GM23338 (cell line): ENCODE measurements at regions not wholly inside any gene's neighbourhood (a gene's known extent, or its start where the extent isn't known, plus 50 kb on each side); places are given as distances from the start of the nearest gene placed in this dataset.

Experiments used
- ATAC-seq: fragments of 200-7000 bp; cut with Tn5 transposase; 3 replicates; pipeline ENCODE4 v1.9.1; 2020
- DNase-seq: peaks from one replicate; pipeline ENCODE4 v3.0.0-alpha.2; 2015; ENCODE audit warnings: low spot score
- H2AFZ ChIP-seq: fragments of 200-600 bp; sonication (generic); 2 replicates; pipeline ENCODE4 v1.8.0; 2016; ENCODE audit warnings: antibody characterized with exemption, mild to moderate bottlenecking, moderate library complexity
- H3F3A ChIP-seq: fragments of 200-600 bp; sonication (generic); replicated peaks from 2 replicates; pipeline ENCODE4 v1.8.0; 2017; ENCODE audit warnings: antibody characterized with exemption, mixed run types, low read depth
- H3K27ac ChIP-seq: fragments of 200-600 bp; sonication (generic); 2 replicates; pipeline ENCODE4 v1.6.1; 2016; ENCODE audit warnings: low read depth
- H3K27me3 ChIP-seq: fragments of 200-600 bp; sonication (generic); 2 replicates; pipeline ENCODE4 v1.8.0; 2016; ENCODE audit warnings: mild to moderate bottlenecking, mixed run types, moderate library complexity; ENCODE audit not compliant: insufficient read depth
- H3K36me3 ChIP-seq: fragments of 200-600 bp; sonication (generic); 2 replicates; pipeline ENCODE4 v1.8.0; 2016; ENCODE audit warnings: mild to moderate bottlenecking; ENCODE audit not compliant: insufficient read depth
- H3K4me1 ChIP-seq: fragments of 200-600 bp; sonication (generic); 2 replicates; pipeline ENCODE4 v1.8.0; 2016; ENCODE audit warnings: mild to moderate bottlenecking, moderate library complexity; ENCODE audit not compliant: insufficient read depth
- H3K4me2 ChIP-seq: fragments of 200-600 bp; sonication (generic); 2 replicates; pipeline ENCODE4 v1.7.1; 2017; ENCODE audit warnings: mixed run types
- H3K4me3 ChIP-seq: fragments of 200-600 bp; sonication (generic); 2 replicates; pipeline ENCODE4 v1.6.1; 2016; ENCODE audit warnings: mixed run types
- H3K79me2 ChIP-seq: fragments of 200-600 bp; sonication (generic); replicated peaks from 2 replicates; pipeline ENCODE4 v1.8.0; 2017; ENCODE audit warnings: mild to moderate bottlenecking; ENCODE audit not compliant: insufficient read depth
- H3K9me2 ChIP-seq: fragments of 200-600 bp; sonication (generic); 2 replicates; pipeline ENCODE4 v1.8.0; 2017; ENCODE audit not compliant: insufficient read depth
- H4K20me1 ChIP-seq: fragments of 200-600 bp; sonication (generic); replicated peaks from 2 replicates; pipeline ENCODE4 v1.8.0; 2017; ENCODE audit warnings: mild to moderate bottlenecking; ENCODE audit not compliant: insufficient read depth
- H3K27ac Mint-ChIP-seq: 2 replicates; pipeline ENCODE4 v1.8.0; 2020; ENCODE audit warnings: inconsistent platforms, mild to moderate bottlenecking, moderate library complexity, mixed read lengths
- H3K27me3 Mint-ChIP-seq: 3 replicates; pipeline ENCODE4 v1.8.0; 2022; ENCODE audit warnings: low read depth, mild to moderate bottlenecking, moderate library complexity, mixed read lengths, inconsistent platforms; ENCODE audit not compliant: insufficient read depth, poor library complexity
- H3K36me3 Mint-ChIP-seq: 3 replicates; pipeline ENCODE4 v1.8.0; 2021; ENCODE audit warnings: low read depth, mild to moderate bottlenecking, inconsistent platforms, moderate library complexity, mixed read lengths
- H3K4me1 Mint-ChIP-seq: 3 replicates; pipeline ENCODE4 v1.8.0; 2020; ENCODE audit warnings: mild to moderate bottlenecking, inconsistent platforms, mixed read lengths
- H3K4me3 Mint-ChIP-seq: 3 replicates; pipeline ENCODE4 v1.8.0; 2021; ENCODE audit warnings: moderate library complexity, mild to moderate bottlenecking, inconsistent platforms, mixed read lengths
- H3K9me3 Mint-ChIP-seq: 3 replicates; pipeline ENCODE4 v1.8.0; 2020; ENCODE audit warnings: moderate library complexity, mild to moderate bottlenecking, inconsistent platforms, mixed read lengths
- CREB1 ChIP-seq: fragments of 250-450 bp; sonication (Bioruptor Pico); IDR thresholded peaks from 2 replicates; pipeline ENCODE4 v1.5.0; 2020; ENCODE audit warnings: low read depth, mild to moderate bottlenecking, moderate library complexity
- CTCF ChIP-seq, 2 experiments: fragments of 200-600 bp in 1 of 2; sonication (generic) in 1 of 2; conservative IDR thresholded peaks; 2 replicates each; pipeline versions ENCODE4 v1.5.1 to v1.6.1; 2016 to 2017; ENCODE audit warnings: antibody characterized with exemption in 2 of 2, low read depth in 2 of 2, mild to moderate bottlenecking in 2 of 2, moderate library complexity in 1 of 2
- EZH2 ChIP-seq: fragments of 200-600 bp; sonication (generic); IDR thresholded peaks from one replicate; pipeline ENCODE4 v1.8.0; 2017; ENCODE audit warnings: antibody characterized with exemption, mild to moderate bottlenecking, low read depth; ENCODE audit not compliant: unreplicated experiment
- JUNB ChIP-seq: IDR thresholded peaks from one replicate; pipeline ENCODE4 v1.6.1; 2016; ENCODE audit warnings: antibody characterized with exemption; ENCODE audit not compliant: unreplicated experiment
- POLR2AphosphoS5 ChIP-seq: IDR thresholded peaks from 2 replicates; pipeline ENCODE4 v1.6.1; 2016; ENCODE audit warnings: antibody characterized with exemption, low read depth
- ZNF114 ChIP-seq: fragments of 250-450 bp; sonication (Bioruptor Pico); IDR thresholded peaks from 2 replicates; pipeline ENCODE4 v1.5.0; 2020; ENCODE audit warnings: mild to moderate bottlenecking, moderate library complexity
- ZNF331 ChIP-seq: fragments of 250-450 bp; sonication (Bioruptor Pico); IDR thresholded peaks from 2 replicates; pipeline ENCODE4 v1.5.0; 2020; ENCODE audit warnings: low read depth, mild to moderate bottlenecking, moderate library complexity
- TF ChIP-seq, protein P1 (sequence below): IDR thresholded peaks from one replicate; pipeline ENCODE4 v1.6.1; 2018; ENCODE audit warnings: antibody characterized with exemption; ENCODE audit not compliant: unreplicated experiment
- TF ChIP-seq, protein P2 (sequence below): fragments of 250-450 bp; sonication (Bioruptor Pico); IDR thresholded peaks from 2 replicates; pipeline ENCODE4 v1.5.0; 2020; ENCODE audit warnings: mild to moderate bottlenecking, moderate library complexity

DNA sequence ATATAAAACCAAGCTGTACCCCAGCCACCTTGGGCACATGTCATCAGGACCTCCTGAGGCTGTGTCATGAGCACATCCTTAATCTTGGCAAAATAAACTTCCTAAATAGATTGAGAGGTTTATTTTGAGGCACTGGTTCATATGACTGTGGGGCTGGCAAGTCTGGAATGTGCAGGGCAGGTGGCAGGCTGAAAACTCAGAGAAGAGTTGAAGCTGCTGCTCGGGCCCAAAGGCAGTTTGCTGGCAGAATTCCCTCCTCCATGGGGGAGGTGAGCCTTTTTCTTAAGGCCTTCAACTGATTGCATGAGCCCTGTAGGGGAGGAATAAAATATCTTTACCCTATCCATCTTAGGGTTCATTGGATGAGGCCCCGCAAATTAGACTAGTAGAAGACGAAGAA, 72.2 kb upstream of the CDK20 start (continued):
- no peak for TF ChIP-seq EZH2
- TF ChIP-seq CREB1 = no peak
- TF ChIP-seq, protein P1, sequence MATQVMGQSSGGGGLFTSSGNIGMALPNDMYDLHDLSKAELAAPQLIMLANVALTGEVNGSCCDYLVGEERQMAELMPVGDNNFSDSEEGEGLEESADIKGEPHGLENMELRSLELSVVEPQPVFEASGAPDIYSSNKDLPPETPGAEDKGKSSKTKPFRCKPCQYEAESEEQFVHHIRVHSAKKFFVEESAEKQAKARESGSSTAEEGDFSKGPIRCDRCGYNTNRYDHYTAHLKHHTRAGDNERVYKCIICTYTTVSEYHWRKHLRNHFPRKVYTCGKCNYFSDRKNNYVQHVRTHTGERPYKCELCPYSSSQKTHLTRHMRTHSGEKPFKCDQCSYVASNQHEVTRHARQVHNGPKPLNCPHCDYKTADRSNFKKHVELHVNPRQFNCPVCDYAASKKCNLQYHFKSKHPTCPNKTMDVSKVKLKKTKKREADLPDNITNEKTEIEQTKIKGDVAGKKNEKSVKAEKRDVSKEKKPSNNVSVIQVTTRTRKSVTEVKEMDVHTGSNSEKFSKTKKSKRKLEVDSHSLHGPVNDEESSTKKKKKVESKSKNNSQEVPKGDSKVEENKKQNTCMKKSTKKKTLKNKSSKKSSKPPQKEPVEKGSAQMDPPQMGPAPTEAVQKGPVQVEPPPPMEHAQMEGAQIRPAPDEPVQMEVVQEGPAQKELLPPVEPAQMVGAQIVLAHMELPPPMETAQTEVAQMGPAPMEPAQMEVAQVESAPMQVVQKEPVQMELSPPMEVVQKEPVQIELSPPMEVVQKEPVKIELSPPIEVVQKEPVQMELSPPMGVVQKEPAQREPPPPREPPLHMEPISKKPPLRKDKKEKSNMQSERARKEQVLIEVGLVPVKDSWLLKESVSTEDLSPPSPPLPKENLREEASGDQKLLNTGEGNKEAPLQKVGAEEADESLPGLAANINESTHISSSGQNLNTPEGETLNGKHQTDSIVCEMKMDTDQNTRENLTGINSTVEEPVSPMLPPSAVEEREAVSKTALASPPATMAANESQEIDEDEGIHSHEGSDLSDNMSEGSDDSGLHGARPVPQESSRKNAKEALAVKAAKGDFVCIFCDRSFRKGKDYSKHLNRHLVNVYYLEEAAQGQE = no peak
- TF ChIP-seq ZNF331 (CRISPR knock-in tag) = no peak
- TF ChIP-seq POLR2AphosphoS5 = no peak
- TF ChIP-seq JUNB = no peak
- no peak for TF ChIP-seq ZNF114
- TF ChIP-seq CTCF (conservative IDR thresholded peaks at IDR 0.05; ENCODE audit: low read depth in 2 of 2) = no peak

DNA sequence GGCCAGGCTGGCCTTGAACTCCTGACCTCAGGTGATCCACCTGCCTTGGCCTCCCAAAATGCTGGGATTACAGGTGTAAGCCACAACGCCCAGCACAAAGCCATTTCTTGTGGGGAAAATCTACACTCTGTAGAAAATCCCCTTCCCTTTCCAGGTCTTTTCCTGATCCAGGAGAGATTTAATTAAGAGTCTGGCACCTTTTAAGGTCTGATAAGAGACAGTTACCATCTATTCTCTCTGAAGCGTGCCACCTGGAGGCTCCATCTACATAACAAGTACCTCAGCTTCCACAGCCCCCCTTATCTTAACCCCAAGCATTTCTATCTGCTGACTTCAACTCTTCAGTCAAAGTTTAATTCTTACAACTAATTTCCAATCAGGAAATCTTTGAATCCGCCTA, 71.4 kb upstream of the CDK20 start:
- TF ChIP-seq, protein P2, sequence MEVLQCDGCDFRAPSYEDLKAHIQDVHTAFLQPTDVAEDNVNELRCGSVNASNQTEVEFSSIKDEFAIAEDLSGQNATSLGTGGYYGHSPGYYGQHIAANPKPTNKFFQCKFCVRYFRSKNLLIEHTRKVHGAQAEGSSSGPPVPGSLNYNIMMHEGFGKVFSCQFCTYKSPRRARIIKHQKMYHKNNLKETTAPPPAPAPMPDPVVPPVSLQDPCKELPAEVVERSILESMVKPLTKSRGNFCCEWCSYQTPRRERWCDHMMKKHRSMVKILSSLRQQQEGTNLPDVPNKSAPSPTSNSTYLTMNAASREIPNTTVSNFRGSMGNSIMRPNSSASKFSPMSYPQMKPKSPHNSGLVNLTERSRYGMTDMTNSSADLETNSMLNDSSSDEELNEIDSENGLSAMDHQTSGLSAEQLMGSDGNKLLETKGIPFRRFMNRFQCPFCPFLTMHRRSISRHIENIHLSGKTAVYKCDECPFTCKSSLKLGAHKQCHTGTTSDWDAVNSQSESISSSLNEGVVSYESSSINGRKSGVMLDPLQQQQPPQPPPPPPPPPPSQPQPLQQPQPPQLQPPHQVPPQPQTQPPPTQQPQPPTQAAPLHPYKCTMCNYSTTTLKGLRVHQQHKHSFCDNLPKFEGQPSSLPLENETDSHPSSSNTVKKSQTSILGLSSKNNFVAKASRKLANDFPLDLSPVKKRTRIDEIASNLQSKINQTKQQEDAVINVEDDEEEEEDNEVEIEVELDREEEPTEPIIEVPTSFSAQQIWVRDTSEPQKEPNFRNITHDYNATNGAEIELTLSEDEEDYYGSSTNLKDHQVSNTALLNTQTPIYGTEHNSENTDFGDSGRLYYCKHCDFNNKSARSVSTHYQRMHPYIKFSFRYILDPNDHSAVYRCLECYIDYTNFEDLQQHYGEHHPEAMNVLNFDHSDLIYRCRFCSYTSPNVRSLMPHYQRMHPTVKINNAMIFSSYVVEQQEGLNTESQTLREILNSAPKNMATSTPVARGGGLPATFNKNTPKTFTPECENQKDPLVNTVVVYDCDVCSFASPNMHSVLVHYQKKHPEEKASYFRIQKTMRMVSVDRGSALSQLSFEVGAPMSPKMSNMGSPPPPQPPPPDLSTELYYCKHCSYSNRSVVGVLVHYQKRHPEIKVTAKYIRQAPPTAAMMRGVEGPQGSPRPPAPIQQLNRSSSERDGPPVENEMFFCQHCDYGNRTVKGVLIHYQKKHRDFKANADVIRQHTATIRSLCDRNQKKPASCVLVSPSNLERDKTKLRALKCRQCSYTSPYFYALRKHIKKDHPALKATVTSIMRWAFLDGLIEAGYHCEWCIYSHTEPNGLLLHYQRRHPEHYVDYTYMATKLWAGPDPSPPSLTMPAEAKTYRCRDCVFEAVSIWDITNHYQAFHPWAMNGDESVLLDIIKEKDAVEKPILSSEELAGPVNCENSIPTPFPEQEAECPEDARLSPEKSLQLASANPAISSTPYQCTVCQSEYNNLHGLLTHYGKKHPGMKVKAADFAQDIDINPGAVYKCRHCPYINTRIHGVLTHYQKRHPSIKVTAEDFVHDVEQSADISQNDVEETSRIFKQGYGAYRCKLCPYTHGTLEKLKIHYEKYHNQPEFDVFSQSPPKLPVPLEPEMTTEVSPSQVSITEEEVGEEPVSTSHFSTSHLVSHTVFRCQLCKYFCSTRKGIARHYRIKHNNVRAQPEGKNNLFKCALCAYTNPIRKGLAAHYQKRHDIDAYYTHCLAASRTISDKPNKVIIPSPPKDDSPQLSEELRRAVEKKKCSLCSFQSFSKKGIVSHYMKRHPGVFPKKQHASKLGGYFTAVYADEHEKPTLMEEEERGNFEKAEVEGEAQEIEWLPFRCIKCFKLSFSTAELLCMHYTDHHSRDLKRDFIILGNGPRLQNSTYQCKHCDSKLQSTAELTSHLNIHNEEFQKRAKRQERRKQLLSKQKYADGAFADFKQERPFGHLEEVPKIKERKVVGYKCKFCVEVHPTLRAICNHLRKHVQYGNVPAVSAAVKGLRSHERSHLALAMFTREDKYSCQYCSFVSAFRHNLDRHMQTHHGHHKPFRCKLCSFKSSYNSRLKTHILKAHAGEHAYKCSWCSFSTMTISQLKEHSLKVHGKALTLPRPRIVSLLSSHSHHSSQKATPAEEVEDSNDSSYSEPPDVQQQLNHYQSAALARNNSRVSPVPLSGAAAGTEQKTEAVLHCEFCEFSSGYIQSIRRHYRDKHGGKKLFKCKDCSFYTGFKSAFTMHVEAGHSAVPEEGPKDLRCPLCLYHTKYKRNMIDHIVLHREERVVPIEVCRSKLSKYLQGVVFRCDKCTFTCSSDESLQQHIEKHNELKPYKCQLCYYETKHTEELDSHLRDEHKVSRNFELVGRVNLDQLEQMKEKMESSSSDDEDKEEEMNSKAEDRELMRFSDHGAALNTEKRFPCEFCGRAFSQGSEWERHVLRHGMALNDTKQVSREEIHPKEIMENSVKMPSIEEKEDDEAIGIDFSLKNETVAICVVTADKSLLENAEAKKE (CRISPR knock-in tag) = 0 out of 2 replicates have a peak, but pooled peaks have one; percentile 8
- TF ChIP-seq, protein P1 = no peak
- Histone ChIP-seq H3K36me3 (peaks cover 14% of the 10 kb centered on the region), H4K20me1 (no peaks in the 10 kb centered on the region), H2AFZ (no peak overlapping the region), H3K4me2 (peak overlapping the region; percentile 8; the same call in 1 of the 2 replicates), H3K27me3 (no peaks in the 10 kb centered on the region), H3K9me2 (no peaks in the 10 kb centered on the region), H3K4me1 (peaks cover 11% of the 10 kb centered on the region), H3K79me2 (no peaks in the 10 kb centered on the region), H3K27ac (peak overlapping the region; percentile 33), H3K4me3 (no peak overlapping the region), H3F3A (no peaks in the 10 kb centered on the region)
- Mint-ChIP-seq H3K4me1 (peaks cover 23% of the 10 kb centered on the region), H3K36me3 (peaks cover 38% of the 10 kb centered on the region), H3K9me3 (peaks cover 54% of the 10 kb centered on the region), H3K27ac (no peak overlapping the region), H3K4me3 (no peak overlapping the region; the same call in 2 of the 3 replicates), H3K27me3 (peaks cover 25% of the 10 kb centered on the region)
- ATAC-seq = peak; percentile 69
- peak; percentile 57 for DNase-seq
